NCI-H1417 (cell line): ENCODE measurements at regions not wholly inside any gene's neighbourhood (a gene's known extent, or its start where the extent isn't known, plus 50 kb on each side); places are given as distances from the start of the nearest gene placed in this dataset.
"Not testable (repeated sequence)": the region's sequence is repeated elsewhere in the genome, so short reads cannot be mapped to it uniquely, and the experiment has no call there.

ENCODE experiments used
- DNase-seq, 3 experiments: peaks; one replicate each; lab custom pipeline; 2025; lab: John Stamatoyannopoulos, UW

DNA sequence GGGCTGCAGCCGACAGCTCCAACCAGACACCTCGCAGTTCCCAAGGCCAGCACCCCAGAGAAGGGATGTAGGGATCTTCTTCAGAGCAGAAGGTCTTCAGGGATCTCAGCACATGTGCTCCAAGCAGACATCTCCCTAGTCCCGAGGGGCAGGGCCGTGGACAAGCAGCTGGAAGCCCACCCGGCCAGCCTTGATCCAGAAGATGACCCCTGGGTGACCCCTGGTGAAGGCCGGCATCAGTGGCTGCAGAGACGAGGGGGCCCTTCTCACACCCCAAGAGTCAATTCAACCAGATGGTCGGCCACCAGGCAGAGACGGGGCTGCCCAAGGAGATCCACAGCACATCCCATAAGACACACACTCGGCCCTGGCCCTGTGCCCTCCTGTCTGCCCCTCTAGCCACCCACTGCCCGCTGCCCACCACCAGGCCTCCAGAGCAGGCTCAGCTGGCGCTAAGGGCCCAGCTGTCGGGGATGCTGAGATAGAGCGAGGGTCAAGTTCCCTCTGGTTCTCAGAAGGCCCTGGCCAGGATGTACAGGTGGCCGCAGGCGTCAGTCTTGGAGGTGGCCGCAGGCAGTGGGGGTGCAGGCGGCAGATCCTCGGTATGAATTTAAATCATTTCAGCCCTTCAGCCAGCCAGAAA, 168.3 kb downstream of the BRD1 start:
- DNase-seq = no peak

DNA sequence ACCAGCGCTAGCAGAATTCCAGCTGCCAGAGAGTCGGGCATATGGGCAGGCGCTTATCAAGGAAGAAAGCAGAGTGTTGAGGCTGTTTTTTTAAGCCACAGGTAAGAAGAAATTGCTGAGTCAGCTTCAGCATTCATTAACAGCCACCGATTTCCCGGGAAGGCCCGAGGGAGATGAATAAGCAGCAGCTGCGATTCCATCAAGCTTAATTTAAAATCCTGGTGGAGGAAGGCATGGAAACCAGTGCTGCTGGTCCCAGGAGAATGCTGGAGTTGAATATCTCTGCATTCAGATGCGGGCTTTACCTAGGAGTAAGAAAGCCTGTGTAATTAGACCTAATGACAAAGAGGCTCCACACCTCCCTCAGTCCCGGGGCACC, 168.8 kb downstream of the BRD1 start:
- DNase-seq = peak in 1 of 3 experiments; percentile 16

GRCh38 chr22:49657974-49658590, 169.6 kb downstream of the BRD1 start:
- DNase-seq = no peak

DNA sequence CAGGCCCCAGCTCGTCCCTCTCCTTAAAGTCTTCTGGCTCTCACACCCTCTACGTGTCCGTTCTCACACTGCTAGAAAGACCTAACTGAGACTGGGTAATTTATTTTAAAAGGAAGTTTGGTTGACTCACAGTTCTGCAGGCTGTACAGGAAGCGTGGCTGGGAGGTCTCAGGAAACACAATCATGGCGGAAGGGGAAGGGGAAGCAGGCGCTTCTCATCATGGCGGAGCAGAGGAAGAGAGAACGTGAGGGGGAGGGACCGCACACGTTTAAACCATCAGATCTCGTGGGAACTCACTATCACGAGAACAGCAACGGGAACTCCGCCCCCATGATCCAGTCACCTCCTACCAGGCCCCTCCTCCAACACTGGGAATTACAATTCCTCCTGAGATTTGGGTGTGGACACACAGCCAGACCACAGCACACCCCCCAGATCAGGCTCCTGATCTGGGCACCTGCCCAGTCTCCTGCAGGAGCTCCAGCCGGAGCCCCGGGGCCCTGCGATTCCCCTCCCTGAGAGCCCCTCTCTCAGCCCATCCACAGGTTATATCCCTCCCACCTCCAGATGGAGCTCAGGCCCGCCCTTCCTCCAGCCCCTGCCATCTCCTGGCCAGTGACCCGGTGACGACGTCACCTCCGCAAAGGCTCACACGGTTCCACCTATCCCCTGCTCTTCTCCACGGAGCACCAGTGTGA, 170.2 kb downstream of the BRD1 start:
- no peak for DNase-seq

DNA sequence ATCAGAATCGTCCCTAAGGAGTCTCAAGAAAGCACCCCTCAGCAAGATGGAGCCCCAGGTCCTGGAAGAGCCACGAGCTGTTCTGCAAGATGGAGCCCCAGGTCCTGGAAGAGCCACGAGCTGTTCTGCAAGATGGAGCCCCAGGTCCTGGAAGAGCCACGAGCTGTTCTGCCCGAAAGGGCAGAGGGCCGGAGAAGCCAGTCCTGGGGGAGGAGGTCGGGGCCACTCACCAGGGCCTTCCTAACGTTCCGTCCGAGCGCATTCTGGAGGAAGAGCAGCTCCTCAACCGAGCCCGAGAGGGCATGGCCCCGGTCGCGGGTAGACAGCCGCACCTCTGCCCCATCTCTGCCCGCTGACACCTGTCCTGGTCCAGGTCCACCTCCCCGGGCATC, 170.8 kb downstream of the BRD1 start:
- DNase-seq = not testable (repeated sequence)

DNA sequence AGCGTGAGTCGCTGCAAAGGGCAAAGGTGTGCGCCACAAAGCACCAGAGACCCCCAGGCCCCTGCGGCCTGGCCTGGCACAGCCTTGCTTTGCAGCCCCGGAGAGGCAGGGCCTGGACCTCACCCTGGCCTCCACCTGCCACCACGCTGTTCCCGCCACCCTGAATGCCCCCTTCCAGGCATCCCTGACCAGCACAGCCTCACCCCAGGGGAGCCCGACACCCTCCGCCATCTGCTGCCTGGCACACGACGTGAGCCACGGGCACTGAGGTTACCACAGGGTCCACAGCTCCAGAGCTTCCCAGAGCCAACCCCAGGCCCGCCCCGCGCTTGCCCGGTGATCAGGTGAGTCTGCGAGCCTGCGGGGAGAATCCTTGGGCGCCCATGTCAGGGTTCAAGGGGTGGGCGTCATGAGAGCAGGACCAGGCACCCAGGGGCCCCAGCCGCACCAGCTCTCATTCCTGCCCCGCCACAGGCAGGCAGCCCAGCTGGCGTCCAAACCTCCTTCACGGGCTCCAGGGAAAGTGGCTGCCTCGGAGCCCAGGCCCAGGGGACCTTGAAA, 171.3 kb downstream of the BRD1 start:
- no peak for DNase-seq

- DNase-seq = no peak
Measured at GRCh38 chr22:49655168-49655812, 172.4 kb downstream of the BRD1 start.

DNA sequence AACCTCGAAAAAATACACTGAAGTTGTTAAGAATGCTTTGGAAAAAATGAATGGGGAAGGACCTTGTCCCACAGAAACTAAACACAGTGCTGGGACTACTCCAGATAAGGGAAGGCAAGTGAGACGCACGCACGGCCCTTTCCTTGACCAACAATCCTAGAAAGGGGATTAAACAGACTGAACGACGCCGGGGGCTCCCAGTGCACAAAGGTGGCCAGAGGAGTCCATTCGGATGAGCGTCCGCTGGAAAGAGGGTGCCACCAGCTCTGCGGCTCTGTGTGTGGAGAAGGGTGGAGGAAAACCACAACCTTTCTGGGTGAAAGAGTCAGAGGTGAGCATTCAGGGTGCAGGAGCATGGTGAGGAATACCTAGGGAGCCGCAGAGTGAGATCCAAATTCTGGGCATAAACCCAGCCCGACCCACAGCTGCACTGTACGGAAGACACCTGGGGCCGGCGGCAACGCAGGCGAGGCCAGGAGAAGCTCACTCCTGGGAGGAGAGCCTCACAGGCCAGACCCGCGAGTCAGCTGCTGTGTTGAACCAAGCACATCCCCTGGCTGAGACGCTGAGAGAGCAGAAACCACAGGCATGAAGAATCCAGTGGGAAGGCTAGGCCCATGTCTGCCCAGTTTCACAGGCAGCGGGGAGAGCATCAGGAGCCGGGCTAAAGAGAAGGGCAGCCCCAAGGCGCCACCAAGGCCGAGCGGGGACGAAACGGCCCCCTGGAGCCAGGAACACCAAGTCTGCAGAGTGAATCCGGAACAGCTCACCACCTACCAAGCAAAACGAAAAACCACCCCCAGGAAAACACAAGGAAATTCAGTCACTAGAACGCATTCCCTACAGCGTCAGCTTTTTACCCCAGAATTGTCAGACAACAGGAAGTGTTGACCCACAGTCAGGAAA, 177.1 kb downstream of the BRD1 start:
- DNase-seq = no peak

DNA sequence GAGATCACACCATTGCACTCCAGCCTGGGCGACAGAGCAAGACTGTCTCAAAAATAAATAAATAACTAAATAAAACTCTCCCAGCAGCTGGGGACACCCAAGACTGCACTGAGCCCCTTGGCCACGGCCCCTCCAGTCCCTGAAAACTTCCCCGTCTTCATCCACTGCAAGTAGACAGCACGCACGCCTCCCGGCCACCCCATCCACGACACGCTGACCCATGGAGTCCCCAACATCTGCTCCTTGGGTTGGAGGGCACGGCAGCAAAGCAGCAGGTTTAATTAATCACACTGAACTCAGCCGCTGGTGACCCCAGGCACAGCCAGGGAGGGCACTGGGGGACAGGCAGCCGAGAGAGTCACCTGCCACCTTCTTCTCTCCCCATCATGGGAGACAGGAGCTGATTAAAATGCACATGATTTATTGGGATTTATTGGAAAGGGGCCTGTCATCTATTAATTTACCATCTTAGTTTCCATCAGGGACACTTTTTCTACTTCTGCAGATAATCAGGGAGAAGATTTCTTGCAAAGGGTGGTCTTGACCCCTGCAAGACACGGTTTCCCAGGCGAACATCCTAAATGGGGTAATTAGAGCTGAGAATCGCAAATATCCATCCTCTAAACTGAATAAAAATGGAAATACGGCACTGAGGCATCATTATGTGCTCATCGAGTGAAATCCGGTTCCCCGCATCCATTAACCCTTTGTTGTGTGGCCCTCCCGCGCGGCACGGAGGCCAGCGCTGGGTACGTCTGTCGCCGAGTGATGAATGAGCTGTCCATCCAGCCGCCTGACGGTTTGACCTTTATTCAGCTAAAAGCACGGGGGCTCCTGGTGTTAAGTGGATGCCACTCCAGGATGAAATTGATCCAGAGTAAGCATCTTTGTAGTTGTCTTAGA, 178.3 kb downstream of the BRD1 start:
- DNase-seq = no peak

DNA sequence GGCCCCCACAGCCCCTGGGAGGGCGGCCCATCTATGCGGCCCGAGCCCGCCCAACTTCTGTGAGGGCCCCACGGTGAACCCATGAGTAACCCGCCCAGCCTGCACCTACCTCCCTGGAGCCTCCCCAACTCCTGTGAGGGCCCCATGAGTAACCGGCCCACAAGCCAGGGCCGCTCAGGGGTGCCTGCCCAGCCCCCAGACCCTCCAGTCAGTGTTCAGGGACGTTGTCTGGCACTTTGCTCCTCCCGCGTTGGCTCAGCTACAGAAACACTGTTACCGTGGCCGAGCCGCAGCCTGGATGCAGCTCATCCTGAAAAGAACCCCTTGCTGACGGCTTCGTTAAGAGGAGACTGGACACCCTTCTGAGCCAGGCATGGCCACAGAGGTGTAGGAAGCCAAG, 179.6 kb downstream of the BRD1 start:
- DNase-seq = no peak

- no peak for DNase-seq
Measured at GRCh38 chr22:49647627-49648026, 180.0 kb downstream of the BRD1 start.

DNA sequence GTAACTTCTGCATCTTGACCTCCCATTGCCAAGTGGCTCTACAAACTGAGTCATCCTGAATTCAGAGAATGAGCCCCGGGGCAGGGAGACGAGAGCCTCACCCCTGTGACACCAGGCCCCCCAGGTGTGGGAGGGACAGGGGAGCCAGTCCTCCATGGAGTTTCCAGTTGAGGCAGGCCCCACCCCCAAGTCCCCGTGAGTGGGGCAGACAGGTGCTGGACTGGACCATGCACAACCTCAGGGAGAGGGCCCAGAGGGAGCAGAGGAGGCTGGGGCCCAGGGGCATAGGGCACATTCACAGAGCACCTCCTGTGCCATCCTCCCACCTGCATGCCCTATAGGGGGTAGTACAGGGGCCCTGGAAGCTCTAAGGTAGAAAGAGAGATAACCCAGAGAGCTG, 180.8 kb downstream of the BRD1 start:
- DNase-seq = no peak

GRCh38 chr22:49645791-49646550, 181.7 kb downstream of the BRD1 start:
- no peak for DNase-seq

GRCh38 chr22:49645257-49645656, 182.4 kb downstream of the BRD1 start:
- no peak for DNase-seq

DNA sequence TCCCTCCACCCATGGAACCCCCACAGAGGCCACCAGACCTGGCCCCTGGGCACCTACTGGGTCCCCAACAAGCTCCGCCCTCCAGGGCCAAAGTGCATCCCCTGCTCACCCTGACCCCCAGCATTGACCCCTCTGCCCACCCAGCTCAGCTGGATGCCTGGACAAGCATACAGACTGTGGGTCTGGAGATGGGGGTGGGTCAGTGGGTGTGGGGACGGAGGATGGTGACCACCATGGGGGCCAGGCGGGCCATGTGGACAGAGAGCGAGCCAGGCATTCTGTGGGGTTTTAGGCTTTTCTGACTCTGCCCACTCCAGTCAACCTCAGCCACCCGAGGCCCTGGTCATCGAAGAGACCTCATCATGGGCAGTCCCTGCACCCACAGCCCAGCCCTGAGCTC, 183.7 kb downstream of the BRD1 start:
- no peak for DNase-seq

DNA sequence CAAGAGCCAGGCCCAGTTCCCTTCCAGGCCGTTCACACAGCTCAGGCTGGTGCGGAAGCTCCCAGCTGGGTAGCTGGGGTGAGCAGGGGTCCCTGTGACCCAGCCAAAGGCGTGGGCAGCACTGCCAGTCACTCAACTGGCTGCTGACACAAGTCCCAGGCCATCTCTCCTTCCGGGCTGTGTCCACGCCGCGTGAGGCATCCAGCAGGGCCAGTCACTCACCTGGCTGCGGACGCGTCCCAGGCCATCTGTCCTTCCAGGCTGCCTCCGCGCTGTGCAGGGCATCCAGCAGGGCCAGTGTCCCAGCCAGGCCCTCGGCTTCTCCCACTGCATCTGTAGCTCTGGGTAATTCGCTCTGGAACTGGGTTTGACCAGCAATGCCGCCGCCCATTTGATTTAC, 184.2 kb downstream of the BRD1 start:
- DNase-seq = no peak

DNA sequence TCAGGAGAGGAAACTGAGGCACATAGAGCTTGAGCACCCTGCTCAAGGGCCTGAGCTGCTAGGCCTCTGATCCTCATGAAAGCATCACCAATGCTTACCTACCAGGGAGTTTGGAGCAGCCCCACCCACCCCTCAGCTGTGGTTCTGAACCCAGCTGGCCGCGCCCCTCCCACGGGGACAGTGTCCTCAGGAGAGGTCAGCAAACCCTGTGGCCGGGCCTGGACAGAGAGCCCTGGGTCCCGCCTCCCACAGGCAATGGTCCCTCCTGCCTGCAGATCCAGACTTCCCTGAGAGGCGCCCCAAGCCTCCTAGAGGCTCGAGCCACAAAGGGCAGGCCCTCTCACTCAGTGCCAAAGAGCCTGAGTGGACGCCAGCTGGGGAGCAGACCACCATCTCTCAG, 184.9 kb downstream of the BRD1 start:
- no peak for DNase-seq

DNA sequence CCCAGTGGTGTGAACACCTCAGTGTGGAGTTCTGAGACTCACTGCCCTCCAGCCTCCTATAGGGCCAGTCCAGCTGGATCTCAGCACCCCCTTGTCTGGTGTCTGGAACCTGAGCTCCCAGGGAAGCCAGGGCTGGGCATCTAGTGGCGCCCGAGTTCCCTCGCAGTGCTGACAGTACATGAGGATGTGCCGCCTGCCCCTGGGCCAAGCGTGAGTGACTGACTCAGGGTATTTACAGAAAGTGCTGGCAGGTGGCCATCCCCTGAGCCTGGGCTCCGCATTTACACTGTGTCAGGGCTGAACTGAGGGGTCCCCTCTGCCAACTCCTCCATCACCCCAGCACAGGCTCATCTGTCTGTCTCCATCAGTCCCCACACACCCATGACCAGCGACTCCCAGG, 185.3 kb downstream of the BRD1 start:
- no peak for DNase-seq

DNA sequence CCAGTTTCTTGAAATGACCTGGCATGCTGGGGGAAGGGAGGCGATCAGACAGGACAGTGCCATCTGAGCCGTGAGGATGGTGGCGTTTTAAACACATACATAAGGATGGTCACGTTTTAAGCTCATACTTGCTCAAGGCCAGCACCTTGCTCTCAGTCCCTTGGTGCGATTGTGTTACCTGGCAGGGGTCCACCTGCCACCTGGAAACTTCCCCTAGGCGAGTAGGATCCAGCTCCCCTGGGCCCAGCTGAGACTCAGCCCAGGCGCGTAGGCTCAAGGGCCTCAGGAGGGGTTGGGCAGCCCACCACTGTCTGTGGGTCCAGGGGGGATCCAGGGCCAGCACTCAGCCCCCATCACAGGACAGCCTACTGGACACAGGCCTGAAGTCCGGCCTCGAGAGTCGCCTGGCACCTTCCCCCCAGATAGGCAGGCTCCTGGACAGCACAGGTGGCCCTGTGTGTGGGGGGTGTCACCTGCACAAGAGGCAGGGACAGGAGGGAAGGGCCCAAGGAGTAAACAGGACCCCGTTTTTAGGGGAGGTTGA, 185.8 kb downstream of the BRD1 start:
- DNase-seq = no peak
